K562 (cell line): ENCODE measurements at regions not wholly inside any gene's neighbourhood (a gene's known extent, or its start where the extent isn't known, plus 50 kb on each side); places are given as distances from the start of the nearest gene placed in this dataset.

Experiments used
- HNRNPUL1 ChIP-seq: fragments of 200-400 bp; formaldehyde crosslinking; IDR thresholded peaks from 2 replicates; pipeline ENCODE4 v1.6.1; 2017; ENCODE audit warnings: low read length
- IRF2 ChIP-seq: sonication (generic); formaldehyde crosslinking; IDR thresholded peaks from 2 replicates; pipeline ENCODE4 v1.8.1; 2022; ENCODE audit warnings: mild to moderate bottlenecking, missing genetic modification reagents
- POLR2A ChIP-seq: fragments of 450-650 bp; conservative IDR thresholded peaks from 2 replicates; pipeline ENCODE4 v1.6.1; 2016
- ZFP36 ChIP-seq: fragments of 150-350 bp; IDR thresholded peaks from 2 replicates; pipeline ENCODE4 v1.6.1; 2018; ENCODE audit warnings: low read length, low read depth; ENCODE audit not compliant: partially characterized antibody
- TF ChIP-seq, protein P1 (sequence below), 3 experiments: IDR thresholded peaks in 2 of 3; conservative IDR thresholded peaks in 1 of 3; 2 replicates each; pipeline ENCODE4 v1.5.1; 2011 to 2012; ENCODE audit warnings: low read length in 3 of 3, mild to moderate bottlenecking in 3 of 3, control low read depth in 2 of 3, improper control_type of control experiment in 1 of 3, inconsistent platforms in 1 of 3, low read depth in 1 of 3, mixed read lengths in 1 of 3, moderate library complexity in 1 of 3; ENCODE audit not compliant: insufficient read depth in 2 of 3
- TF ChIP-seq, protein P2 (sequence below): sonication (generic); formaldehyde crosslinking; IDR thresholded peaks from 2 replicates; pipeline ENCODE4 v1.8.1; 2023; ENCODE audit warnings: mild to moderate bottlenecking, missing genetic modification reagents
- TF ChIP-seq, protein P3 (sequence below): sonication (generic); formaldehyde crosslinking; IDR thresholded peaks from 2 replicates; pipeline ENCODE4 v1.9.0; 2022; ENCODE audit warnings: mild to moderate bottlenecking, missing genetic modification reagents
- TF ChIP-seq, protein P4 (sequence below), 2 experiments: fragments of 450-650 bp; formaldehyde crosslinking in 1 of 2; IDR thresholded peaks; 2 replicates each; pipeline versions ENCODE4 v1.4.0 to v1.6.1; 2014 to 2020; ENCODE audit warnings: mild to moderate bottlenecking in 2 of 2, borderline replicate concordance in 1 of 2, low read depth in 1 of 2

DNA sequence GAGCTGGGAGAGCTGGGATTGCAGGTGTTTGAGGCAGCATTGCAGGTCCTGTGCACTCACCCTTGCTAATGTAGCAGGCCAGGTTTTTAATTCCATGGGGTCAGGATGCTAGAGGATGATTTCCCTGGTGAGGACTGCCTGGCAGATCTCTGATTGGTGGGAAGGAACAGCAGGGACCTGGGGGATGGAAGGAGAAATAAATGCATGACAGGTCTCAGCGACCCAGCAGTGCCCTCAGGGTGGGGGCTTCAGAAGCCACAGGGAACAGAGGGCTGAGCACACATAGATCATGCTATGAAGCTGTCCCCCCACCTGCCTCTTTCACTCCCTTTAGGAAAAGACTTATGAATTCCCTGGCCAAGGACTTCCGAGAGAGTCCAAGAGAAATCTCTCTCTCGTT is 255.5 kb upstream of the N4BP1 start:
- TF ChIP-seq ZFP36 (no peak), HNRNPUL1 (no peak), POLR2A (no peak), IRF2 (no peak)
- TF ChIP-seq, protein P1, sequence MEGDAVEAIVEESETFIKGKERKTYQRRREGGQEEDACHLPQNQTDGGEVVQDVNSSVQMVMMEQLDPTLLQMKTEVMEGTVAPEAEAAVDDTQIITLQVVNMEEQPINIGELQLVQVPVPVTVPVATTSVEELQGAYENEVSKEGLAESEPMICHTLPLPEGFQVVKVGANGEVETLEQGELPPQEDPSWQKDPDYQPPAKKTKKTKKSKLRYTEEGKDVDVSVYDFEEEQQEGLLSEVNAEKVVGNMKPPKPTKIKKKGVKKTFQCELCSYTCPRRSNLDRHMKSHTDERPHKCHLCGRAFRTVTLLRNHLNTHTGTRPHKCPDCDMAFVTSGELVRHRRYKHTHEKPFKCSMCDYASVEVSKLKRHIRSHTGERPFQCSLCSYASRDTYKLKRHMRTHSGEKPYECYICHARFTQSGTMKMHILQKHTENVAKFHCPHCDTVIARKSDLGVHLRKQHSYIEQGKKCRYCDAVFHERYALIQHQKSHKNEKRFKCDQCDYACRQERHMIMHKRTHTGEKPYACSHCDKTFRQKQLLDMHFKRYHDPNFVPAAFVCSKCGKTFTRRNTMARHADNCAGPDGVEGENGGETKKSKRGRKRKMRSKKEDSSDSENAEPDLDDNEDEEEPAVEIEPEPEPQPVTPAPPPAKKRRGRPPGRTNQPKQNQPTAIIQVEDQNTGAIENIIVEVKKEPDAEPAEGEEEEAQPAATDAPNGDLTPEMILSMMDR (IDR thresholded peaks at IDR 0.05 in 2 of 3, conservative IDR thresholded peaks at IDR 0.05 in 1 of 3; ENCODE audit: insufficient read depth in 2 of 3, low read depth in 1 of 3, low read length in 3 of 3) = no peak
- TF ChIP-seq, protein P2, sequence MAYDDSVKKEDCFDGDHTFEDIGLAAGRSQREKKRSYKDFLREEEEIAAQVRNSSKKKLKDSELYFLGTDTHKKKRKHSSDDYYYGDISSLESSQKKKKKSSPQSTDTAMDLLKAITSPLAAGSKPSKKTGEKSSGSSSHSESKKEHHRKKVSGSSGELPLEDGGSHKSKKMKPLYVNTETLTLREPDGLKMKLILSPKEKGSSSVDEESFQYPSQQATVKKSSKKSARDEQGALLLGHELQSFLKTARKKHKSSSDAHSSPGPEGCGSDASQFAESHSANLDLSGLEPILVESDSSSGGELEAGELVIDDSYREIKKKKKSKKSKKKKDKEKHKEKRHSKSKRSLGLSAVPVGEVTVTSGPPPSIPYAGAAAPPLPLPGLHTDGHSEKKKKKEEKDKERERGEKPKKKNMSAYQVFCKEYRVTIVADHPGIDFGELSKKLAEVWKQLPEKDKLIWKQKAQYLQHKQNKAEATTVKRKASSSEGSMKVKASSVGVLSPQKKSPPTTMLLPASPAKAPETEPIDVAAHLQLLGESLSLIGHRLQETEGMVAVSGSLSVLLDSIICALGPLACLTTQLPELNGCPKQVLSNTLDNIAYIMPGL (CRISPR knock-in tag) = no peak
- TF ChIP-seq, protein P3, sequence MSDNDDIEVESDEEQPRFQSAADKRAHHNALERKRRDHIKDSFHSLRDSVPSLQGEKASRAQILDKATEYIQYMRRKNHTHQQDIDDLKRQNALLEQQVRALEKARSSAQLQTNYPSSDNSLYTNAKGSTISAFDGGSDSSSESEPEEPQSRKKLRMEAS (CRISPR knock-in tag) = no peak
- TF ChIP-seq, protein P4, sequence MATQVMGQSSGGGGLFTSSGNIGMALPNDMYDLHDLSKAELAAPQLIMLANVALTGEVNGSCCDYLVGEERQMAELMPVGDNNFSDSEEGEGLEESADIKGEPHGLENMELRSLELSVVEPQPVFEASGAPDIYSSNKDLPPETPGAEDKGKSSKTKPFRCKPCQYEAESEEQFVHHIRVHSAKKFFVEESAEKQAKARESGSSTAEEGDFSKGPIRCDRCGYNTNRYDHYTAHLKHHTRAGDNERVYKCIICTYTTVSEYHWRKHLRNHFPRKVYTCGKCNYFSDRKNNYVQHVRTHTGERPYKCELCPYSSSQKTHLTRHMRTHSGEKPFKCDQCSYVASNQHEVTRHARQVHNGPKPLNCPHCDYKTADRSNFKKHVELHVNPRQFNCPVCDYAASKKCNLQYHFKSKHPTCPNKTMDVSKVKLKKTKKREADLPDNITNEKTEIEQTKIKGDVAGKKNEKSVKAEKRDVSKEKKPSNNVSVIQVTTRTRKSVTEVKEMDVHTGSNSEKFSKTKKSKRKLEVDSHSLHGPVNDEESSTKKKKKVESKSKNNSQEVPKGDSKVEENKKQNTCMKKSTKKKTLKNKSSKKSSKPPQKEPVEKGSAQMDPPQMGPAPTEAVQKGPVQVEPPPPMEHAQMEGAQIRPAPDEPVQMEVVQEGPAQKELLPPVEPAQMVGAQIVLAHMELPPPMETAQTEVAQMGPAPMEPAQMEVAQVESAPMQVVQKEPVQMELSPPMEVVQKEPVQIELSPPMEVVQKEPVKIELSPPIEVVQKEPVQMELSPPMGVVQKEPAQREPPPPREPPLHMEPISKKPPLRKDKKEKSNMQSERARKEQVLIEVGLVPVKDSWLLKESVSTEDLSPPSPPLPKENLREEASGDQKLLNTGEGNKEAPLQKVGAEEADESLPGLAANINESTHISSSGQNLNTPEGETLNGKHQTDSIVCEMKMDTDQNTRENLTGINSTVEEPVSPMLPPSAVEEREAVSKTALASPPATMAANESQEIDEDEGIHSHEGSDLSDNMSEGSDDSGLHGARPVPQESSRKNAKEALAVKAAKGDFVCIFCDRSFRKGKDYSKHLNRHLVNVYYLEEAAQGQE (IDR thresholded peaks at IDR 0.05; ENCODE audit: borderline replicate concordance) = no peak
- TF ChIP-seq, protein P4 (CRISPR knock-in tag; IDR thresholded peaks at IDR 0.05; ENCODE audit: low read depth) = no peak
